ENCODE measurements at regions not wholly inside any gene's neighbourhood (a gene's known extent, or its start where the extent isn't known, plus 50 kb on each side); places are given as distances from the start of the nearest gene placed in this dataset.

- Histone ChIP-seq H3K9ac (ENCODE audit: low read length) (no peak overlapping the region), H3K27ac (ENCODE audit: low read depth, low read length) (no peak overlapping the region), H3K4me2 (ENCODE audit: low read depth, low read length, poor library complexity, severe bottlenecking) (no peak overlapping the region), H3K9me2 (replicated peaks; ENCODE audit: insufficient read depth, low read length) (no peaks in the 10 kb centered on the region; the same call in 1 of the 2 replicates), H3K9me3 (ENCODE audit: insufficient read depth, low read length) (no peaks in the 10 kb centered on the region), H2AFZ (ENCODE audit: low read depth, low read length, severe bottlenecking) (no peak overlapping the region), H3F3A (ENCODE audit: insufficient read depth) (no peaks in the 10 kb centered on the region), H3K79me2 (ENCODE audit: insufficient read depth, low read length) (no peaks in the 10 kb centered on the region), H4K20me1 (ENCODE audit: low read depth, low read length) (no peaks in the 10 kb centered on the region), H3K36me3 (ENCODE audit: low read length) (no peaks in the 10 kb centered on the region), H3K4me3 (ENCODE audit: insufficient read depth, low read length, poor library complexity, severe bottlenecking) (no peak overlapping the region), H3K27me3 (ENCODE audit: low read length) (no peaks in the 10 kb centered on the region)
- no peak for TF ChIP-seq EZH2phosphoT487 (conservative IDR thresholded peaks at IDR 0.05; ENCODE audit: low read length)
- peak; percentile 21 for TF ChIP-seq CTCF (IDR thresholded peaks at IDR 0.05; ENCODE audit: insufficient read depth, low read length, poor library complexity, severe bottlenecking)
These were observed 180.6 kb downstream of the GABRG2 start for GRCh38 chr5:162248107-162248713.

DNA sequence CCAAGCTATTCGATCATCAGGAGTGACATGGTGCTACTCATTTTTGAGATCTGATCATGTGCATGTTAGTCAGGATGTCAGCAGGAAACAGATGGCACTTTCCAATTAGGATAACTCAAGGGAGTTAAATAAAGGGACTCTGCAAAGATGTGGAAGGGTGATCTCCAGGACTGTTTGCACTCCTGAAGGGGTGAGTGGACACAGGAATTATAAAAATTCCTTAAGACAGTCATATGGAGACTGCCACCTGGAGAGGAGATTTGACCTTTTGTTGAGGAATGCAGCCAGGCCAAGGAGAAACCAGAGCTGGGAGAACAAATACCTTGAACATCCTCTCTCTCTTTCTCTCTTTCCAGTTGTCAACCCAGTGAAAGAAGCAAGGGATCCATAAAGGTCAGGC, 189.1 kb downstream of the GABRG2 start:
- H3F3A ChIP-seq (ENCODE audit: insufficient read depth) = no peaks in the 10 kb centered on the region
- no peak overlapping the region for H3K4me3 ChIP-seq (ENCODE audit: insufficient read depth, low read length, poor library complexity, severe bottlenecking)
- H2AFZ ChIP-seq (ENCODE audit: low read depth, low read length, severe bottlenecking) = no peak overlapping the region
- no peaks in the 10 kb centered on the region for H3K36me3 ChIP-seq (ENCODE audit: low read length)
- H3K4me2 ChIP-seq (ENCODE audit: low read depth, low read length, poor library complexity, severe bottlenecking) = no peak overlapping the region
- no peaks in the 10 kb centered on the region for H3K79me2 ChIP-seq (ENCODE audit: insufficient read depth, low read length)
- no peak for TF ChIP-seq EZH2phosphoT487 (conservative IDR thresholded peaks at IDR 0.05; ENCODE audit: low read length)
- TF ChIP-seq CTCF (IDR thresholded peaks at IDR 0.05; ENCODE audit: insufficient read depth, low read length, poor library complexity, severe bottlenecking) = no peak
- no peak overlapping the region for H3K27ac ChIP-seq (ENCODE audit: low read depth, low read length)
- no peaks in the 10 kb centered on the region for H3K9me3 ChIP-seq (ENCODE audit: insufficient read depth, low read length)
- no peaks in the 10 kb centered on the region; the same call in 1 of the 2 replicates for H3K9me2 ChIP-seq (replicated peaks; ENCODE audit: insufficient read depth, low read length)
- no peaks in the 10 kb centered on the region for H3K27me3 ChIP-seq (ENCODE audit: low read length)
- no peak overlapping the region for H3K9ac ChIP-seq (ENCODE audit: low read length)
- no peaks in the 10 kb centered on the region for H4K20me1 ChIP-seq (ENCODE audit: low read depth, low read length)

DNA sequence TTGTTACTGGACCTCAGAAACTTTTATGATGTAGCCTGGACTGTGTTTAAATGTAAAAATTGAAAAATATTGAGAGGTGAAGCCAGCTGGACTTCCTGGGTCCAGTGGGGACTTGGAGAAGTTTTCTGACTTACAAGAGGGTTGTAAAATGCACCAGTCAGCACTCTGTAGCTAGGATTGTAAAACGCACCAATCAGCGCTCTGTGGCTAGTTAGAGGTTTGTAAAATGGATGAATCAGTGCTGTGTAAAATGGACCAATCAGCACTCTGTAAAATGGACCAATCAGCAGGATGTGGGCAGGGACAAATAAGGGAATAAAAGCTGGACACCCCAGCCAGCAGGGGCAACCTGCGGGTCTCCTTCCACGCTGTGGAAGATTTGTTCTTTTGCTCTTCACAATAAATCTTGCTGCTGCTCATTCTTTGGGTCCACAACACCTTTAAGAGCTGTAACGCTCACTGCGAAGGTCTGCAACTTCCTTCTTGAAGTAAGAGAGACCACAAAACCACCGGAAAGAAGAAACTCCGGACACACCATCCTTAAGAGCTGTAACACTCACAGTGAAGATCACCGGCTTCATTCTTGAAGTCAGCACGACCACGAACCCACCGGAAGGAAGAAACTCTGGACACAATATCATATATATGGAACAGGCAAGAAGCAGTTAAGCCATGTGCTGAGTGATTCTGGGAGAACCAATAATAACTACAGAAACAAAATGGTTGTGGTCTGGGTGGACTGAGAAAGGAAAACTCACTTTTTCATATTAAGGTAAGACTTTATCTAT, 201.3 kb downstream of the GABRG2 start:
- Histone ChIP-seq H3K4me2 (ENCODE audit: low read depth, low read length, poor library complexity, severe bottlenecking) (no peak overlapping the region), H3K27ac (ENCODE audit: low read depth, low read length) (no peak overlapping the region), H3F3A (ENCODE audit: insufficient read depth) (no peaks in the 10 kb centered on the region), H4K20me1 (ENCODE audit: low read depth, low read length) (no peaks in the 10 kb centered on the region), H3K36me3 (ENCODE audit: low read length) (no peaks in the 10 kb centered on the region), H3K79me2 (ENCODE audit: insufficient read depth, low read length) (no peaks in the 10 kb centered on the region), H3K9me3 (ENCODE audit: insufficient read depth, low read length) (no peaks in the 10 kb centered on the region), H3K9ac (ENCODE audit: low read length) (no peak overlapping the region), H3K4me3 (ENCODE audit: insufficient read depth, low read length, poor library complexity, severe bottlenecking) (no peak overlapping the region), H3K27me3 (ENCODE audit: low read length) (no peaks in the 10 kb centered on the region), H2AFZ (ENCODE audit: low read depth, low read length, severe bottlenecking) (no peak overlapping the region), H3K9me2 (replicated peaks; ENCODE audit: insufficient read depth, low read length) (no peaks in the 10 kb centered on the region)
- TF ChIP-seq CTCF (IDR thresholded peaks at IDR 0.05; ENCODE audit: insufficient read depth, low read length, poor library complexity, severe bottlenecking) (no peak), EZH2phosphoT487 (conservative IDR thresholded peaks at IDR 0.05; ENCODE audit: low read length) (no peak)

Data from SU-DHL-6 (cell line).